GM13977 (cell line): ENCODE measurements at regions not wholly inside any gene's neighbourhood (a gene's known extent, or its start where the extent isn't known, plus 50 kb on each side); places are given as distances from the start of the nearest gene placed in this dataset.

Experiments used
- DNase-seq: peaks from one replicate; pipeline ENCODE4 v3.0.0; 2012; ENCODE audit warnings: low spot score
- CTCF ChIP-seq: IDR thresholded peaks from 2 replicates; pipeline ENCODE4 v1.5.1; 2012; ENCODE audit warnings: mild to moderate bottlenecking, control low read depth; ENCODE audit not compliant: insufficient read depth; ENCODE audit errors: extremely low read depth, missing control alignments
- in situ Hi-C: fragments of 300-500 bp; cut with MboI; formaldehyde crosslinking; loops from one replicate; pipeline ENCODE4 v1.12.0; 2022; ENCODE audit warnings: low sequenced_read_pairs, low pct_unique_long_range_greater_than_20kb, mixed read lengths, inconsistent platforms; ENCODE audit not compliant: unreplicated experiment

- TF ChIP-seq CTCF, result no peak
- in situ Hi-C loops, result no loop called here
- DNase-seq, result no peak
These were observed 617.4 kb upstream of the NRXN1 start for GRCh38 chr2:51649366-51649765.

- TF ChIP-seq CTCF, result no peak
- in situ Hi-C loops, result no loop called here
These were observed 606.9 kb upstream of the NRXN1 start for GRCh38 chr2:51638811-51639210.

GRCh38 chr2:51633073-51633472 lies 601.1 kb upstream of the NRXN1 start:
- DNase-seq, result no peak
- TF ChIP-seq CTCF, result no peak
- in situ Hi-C loops, result no loop called here

More at GRCh38 chr2:51638811-51639210, 606.9 kb upstream of the NRXN1 start:
- DNase-seq, result no peak

GRCh38 chr2:51629406-51629805 lies 597.5 kb upstream of the NRXN1 start:
- TF ChIP-seq CTCF, result no peak
- no peak for DNase-seq
- in situ Hi-C loops, result no loop called here

GRCh38 chr2:51628917-51629316 lies 597.0 kb upstream of the NRXN1 start:
- in situ Hi-C loops, result no loop called here
- TF ChIP-seq CTCF, result no peak
- no peak for DNase-seq

GRCh38 chr2:51624995-51625394 lies 593.1 kb upstream of the NRXN1 start:
- no peak for TF ChIP-seq CTCF
- in situ Hi-C loops, result no loop called here
- no peak for DNase-seq

GRCh38 chr2:51620796-51621195 lies 588.9 kb upstream of the NRXN1 start:
- TF ChIP-seq CTCF, result no peak

More at GRCh38 chr2:51620796-51621195, 588.9 kb upstream of the NRXN1 start:
- DNase-seq, result no peak
- in situ Hi-C loops, result no loop called here
